ENCODE measurements at regions not wholly inside any gene's neighbourhood (a gene's known extent, or its start where the extent isn't known, plus 50 kb on each side); places are given as distances from the start of the nearest gene placed in this dataset.

- TF ChIP-seq CTCF (IDR thresholded peaks at IDR 0.05) (no peak), POLR2A (IDR thresholded peaks at IDR 0.05) (no peak)
These were observed 67.5 kb upstream of the SH3RF1 start for GRCh38 chr4:169338241-169338640.
